Glomerular visceral epithelial cell (primary cell): ENCODE measurements at regions not wholly inside any gene's neighbourhood (a gene's known extent, or its start where the extent isn't known, plus 50 kb on each side); places are given as distances from the start of the nearest gene placed in this dataset.

Experiments
- DNase-seq: peaks from one replicate; pipeline ENCODE4 v3.0.0-alpha.2; 2016; ENCODE audit errors: extremely low spot score

DNA sequence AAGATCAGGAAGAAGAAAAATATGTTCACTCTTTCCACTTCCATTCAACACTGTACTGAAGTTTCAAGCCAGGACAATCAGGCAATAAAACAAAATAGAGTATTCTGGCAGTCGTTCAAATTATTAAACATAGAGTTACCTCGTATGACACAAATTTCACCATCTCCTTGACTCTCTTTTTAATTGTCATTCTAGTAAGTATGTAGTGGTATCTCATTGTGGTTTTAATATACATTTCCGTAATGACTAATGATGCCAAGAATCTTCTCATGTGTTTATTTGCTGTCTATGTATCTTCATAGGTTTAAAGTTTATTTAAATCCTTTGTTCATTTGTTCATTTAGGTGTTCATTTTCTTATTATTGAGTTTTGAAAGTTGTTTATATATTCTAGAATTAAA is 352.2 kb downstream of the IDS start:
- DNase-seq: no peak

DNA sequence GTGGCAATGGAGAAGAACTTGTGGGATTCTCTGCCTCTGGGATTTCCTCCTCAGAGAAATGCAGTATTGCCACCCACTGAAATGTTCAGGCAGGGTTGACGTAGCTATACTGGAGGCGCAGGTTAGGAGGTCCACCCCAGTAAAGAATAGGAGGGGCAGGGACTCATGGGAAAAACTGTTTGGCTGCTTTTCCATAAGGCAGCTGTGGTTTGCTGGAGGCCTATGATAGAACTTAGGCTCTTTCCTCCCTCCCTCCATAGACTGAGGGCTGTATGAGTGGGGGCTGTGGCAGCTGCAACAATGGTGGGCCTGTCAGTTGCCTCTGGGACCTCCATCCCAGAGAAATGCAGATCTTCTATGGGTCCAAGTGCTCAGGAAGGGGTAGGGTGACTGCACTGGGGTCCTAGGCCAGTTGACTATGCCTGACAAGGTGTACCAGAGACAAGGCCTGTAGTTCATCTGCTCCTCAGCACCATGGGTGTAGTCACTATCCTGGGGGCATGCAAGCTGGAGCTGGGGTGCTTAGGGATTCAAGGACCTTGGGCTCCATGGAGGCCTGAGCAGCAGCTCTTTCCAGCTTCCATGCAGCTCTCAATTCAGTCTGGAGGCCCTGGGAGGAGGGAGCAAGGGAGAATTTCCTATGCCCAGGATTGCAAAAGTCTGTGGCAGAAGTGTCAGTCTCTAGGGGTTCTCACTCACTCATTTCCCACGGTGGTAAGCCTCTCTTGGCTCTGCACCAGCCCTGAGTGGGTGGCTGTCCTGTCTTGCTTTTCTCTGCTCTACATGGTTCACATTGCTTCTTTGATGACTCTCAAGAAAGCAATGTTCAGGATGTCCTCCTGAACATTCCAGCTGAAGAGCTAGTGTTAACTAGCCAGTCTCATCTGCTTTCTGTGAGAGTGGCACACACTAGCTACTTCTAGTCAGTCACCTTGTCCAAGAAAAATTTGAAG is 353.0 kb downstream of the IDS start:
- DNase-seq: peak; percentile 0

DNA sequence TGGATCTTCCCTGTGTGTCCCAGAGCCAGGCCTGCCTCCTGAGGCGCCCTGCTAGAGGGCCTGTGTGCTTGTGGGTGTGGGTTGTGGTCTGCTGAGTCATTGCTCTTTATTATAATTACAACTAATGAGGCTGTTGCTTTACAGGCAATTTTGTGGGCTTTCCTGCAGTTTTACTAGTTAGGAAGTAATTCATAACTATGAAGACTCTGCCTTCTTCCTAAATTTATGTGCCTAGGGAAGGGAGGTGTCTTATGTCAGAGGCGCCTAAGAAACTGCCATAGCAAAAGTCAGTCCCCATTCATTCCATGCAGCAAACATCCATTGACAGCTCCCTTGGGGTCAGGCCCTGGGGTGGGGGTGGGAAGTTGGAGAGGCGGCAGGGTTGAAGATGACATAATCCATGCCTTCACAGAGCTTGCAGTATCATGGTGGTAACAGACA is 359.2 kb downstream of the IDS start:
- DNase-seq: no peak

- no peak for DNase-seq
These were observed 373.3 kb downstream of the IDS start for GRCh38 chrX:149131774-149132173.

DNA sequence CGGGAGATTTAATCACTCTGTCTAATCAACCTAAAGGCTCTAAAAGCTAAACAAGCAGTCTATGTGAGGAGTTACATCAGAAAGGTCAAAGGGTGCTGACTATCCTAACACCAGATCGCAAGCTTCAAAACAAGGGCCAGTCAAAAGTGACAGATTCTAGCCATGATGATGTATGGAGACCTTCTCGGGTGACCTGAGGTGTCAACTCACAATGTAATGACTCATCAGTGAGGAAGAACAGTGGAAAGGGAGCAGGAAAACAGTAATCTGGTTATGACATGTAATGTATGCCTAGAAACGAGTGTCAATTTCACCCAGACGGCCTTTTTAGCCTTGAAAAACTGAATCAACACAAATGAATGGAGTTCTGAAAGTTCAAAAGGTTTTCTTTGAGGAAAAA is 375.3 kb downstream of the IDS start:
- DNase-seq: no peak

GRCh38 chrX:149124526-149125108 is 380.5 kb downstream of the IDS start:
- no peak for DNase-seq

- DNase-seq: no peak
These were observed 383.7 kb downstream of the IDS start for GRCh38 chrX:149121206-149121920.

DNA sequence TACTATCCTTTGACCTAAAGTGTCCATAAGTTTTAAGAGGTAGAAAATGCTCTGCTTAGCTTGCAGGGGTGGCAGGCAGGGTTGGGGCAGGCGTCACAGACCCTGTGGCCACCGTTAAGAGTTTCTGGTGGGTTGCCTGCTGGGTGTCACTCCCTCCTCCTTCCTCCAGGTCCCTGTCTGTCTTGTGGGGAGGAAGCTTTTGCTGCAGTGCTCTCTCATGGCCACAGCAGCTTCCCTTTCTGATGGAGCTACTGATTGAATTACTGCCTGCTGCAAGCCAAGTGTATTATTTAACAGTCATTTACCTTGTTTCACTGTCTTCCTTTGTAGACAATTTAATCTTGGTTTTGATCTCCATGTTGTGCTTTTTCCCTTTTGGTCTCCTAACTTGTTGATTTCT is 384.6 kb downstream of the IDS start:
- no peak for DNase-seq

DNA sequence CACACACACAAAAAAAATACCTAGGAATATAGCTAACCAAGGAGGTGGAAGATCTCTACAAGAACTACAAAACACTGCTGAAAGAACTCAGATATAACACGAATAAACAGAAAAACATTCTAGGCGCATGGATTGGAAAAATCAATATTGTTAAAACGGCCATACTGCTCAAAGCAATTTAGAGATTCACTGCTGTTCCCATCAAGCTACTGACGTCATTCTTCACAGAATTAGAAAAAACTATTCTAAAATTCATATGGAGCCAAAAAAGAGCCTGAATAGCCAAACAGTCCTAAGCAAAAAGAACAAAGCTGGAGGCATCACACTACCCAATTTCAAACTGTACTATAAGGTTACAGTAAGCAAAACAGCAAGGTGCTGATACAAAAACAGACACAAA is 390.2 kb downstream of the IDS start:
- DNase-seq: no peak

DNA sequence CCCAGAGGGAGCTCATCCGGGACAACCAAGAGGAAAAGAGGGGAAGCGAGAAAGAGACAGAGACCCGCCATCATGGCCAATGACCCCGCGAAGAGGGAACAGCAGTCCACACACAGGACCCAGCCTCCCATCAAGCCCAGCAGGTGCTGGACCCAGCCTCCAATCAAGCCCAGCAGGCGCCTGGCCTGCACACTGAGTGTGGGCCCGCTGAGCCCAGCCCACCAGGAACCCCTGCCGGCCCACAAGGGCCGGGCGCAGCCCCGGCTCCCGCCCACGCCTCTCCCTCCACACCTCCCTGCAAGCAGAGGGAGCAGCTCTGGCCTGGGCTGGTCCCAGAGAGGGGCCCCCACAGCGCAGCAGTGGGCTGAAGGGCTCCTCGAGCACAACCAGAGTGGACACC is 391.1 kb downstream of the IDS start:
- no peak for DNase-seq

- no peak for DNase-seq
These were observed 407.3 kb downstream of the IDS start for GRCh38 chrX:149097786-149098185.

DNA sequence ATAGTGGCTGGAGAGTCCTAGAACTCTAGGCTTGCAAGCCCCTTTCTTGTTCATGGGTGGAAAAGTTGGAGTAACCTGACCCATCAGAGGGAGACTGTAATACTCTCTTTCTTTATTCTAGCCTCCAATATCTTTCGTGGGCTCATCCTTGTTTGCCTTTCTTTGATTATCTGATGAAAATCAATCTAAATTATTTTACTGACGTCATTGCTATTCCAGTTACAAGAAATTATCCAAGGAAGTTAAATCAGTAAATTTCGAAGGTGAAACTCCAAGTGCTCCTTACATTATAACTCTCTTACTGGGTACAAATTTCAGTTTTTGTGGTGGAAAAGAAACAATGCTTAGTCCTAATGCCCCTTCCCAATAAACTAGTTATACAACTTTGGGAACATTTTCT is 412.9 kb downstream of the IDS start:
- no peak for DNase-seq

DNA sequence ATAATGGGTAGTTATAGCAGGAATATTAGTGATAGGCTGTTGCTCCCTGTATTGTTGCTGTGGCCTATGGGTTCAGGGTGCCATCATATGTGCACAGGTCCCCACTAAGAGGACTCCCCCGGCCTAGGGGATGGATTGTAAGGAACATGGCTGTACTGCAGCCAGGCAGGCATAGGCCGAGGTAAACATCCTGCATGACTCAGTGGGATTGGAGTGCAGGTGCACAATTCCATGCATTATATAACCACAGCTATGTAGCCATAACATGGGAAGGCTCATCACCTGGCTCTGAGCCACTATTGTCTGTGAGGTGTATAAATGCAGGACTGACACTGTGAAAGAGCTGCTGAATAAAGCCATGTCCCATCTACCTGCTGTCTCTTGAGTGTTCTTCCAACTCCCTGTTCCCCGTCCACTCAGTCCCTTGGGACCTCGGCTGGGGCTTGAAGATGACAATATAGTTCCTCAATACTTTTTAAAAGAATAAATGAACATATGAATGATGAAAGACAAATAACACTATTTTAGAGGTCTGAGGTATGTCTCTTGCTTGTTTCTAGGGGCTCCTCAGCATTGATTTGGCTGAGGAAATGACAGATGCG is 425.2 kb downstream of the IDS start:
- DNase-seq: no peak

- DNase-seq: no peak
These were observed 430.7 kb downstream of the IDS start for GRCh38 chrX:149074398-149074797.

DNA sequence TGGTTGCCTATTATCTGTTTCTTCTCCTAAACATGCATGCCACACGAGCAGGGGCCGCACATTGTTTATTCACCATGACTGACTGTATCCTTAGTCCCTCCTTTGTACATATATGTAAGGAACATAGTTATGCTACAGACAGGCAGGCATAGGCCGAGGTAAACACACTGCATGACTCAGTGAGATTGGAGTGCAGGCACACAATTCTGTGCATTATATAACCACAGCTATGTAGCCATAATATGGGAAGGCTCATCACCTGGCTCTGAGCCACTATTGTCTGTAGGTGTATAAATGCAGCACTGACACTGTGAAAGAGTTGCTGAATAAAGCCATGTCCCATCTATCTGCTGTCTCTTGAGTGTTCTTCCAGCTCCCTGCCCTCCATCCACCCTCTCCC is 431.6 kb downstream of the IDS start:
- DNase-seq: no peak

DNA sequence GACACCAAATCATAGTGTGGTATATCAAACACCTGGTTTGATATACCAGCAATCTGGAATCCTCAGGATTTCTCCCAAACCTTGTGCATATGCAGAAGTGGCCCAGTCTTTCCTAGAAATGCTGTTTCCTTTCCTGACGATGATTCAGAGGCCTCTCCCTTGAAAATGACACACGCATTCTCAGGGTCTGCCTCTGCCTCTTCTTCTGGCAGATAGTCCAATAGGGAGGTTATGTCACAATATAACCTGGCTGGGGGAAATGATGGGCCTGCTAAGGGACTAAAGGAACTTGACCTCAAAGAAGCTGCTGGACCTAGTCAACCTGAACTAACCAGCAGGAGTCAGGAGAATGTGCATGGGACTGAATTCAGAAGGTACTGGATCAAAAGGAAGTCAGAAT is 435.2 kb downstream of the IDS start:
- DNase-seq: no peak

DNA sequence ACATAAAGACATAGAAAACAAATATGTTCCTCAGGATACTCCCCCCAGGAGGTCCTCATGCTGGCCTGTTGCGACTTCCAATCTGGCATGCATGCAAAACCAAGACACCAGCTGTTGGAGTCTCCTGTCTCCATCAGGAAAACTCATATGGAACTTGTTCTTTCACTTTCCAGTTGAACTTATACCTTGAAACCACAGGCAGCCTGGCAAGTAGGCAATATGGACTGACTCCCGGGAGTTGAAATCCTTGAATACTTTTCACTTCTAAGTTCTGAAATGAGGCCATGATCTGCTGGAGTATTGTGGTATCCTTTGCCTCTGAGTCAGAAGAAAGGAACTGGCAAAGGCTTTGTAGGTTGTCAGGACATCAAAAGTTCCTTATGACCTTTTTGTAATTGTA is 444.2 kb downstream of the IDS start:
- no peak for DNase-seq
